Ammon's horn (tissue), 1 donor: ENCODE measurements at regions not wholly inside any gene's neighbourhood (a gene's known extent, or its start where the extent isn't known, plus 50 kb on each side); places are given as distances from the start of the nearest gene placed in this dataset.
"Not testable (repeated sequence)": the region's sequence is repeated elsewhere in the genome, so short reads cannot be mapped to it uniquely, and the experiment has no call there.

Source experiments
- DNase-seq: peaks from one replicate; pipeline ENCODE4 v3.0.0-alpha.2; 2016; ENCODE audit warnings: low spot score

DNA sequence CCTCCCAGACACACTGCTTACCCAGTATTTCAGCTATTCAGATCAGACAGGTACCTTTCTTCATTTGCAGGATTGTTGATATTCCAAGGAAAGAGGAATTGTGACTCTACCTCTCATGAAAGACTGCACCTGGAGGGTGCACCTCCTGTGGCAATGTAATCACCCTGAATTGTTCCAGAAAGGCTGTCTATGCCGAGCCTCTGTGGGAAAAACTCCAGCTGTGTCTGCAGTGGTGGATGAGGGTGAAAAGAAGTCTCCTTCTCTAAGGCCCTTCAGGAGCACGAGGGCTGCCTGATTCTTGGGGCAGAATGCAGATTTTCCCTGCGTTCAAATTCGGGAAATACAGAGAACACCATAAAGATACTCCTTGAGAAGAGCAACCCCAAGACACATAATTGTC is 108.2 kb upstream of the ADAMTS3 start:
- DNase-seq, result no peak

GRCh38 chr4:72671980-72672379 is 103.0 kb upstream of the ADAMTS3 start:
- DNase-seq, result no peak

GRCh38 chr4:72670521-72670920 is 101.5 kb upstream of the ADAMTS3 start:
- no peak for DNase-seq

DNA sequence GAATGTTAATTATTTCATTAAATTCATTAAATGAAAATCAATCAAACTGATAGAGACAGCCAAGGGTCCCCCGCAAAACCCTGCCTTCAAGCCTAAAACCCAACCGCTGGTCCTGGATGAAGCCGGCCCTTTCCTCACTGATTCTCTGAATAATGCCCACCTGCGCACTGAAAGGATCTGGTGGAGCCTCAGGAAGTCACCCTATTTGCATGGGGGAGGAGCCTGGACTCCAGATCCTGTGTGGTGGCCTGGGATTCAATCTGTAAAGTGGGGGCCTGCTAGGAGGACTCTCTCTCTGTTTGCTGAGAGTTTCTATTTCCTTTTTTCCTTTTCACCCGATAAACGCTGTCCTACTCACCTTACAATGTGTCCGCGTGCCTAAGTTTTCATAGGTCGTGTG is 97.9 kb upstream of the ADAMTS3 start:
- no peak for DNase-seq

DNA sequence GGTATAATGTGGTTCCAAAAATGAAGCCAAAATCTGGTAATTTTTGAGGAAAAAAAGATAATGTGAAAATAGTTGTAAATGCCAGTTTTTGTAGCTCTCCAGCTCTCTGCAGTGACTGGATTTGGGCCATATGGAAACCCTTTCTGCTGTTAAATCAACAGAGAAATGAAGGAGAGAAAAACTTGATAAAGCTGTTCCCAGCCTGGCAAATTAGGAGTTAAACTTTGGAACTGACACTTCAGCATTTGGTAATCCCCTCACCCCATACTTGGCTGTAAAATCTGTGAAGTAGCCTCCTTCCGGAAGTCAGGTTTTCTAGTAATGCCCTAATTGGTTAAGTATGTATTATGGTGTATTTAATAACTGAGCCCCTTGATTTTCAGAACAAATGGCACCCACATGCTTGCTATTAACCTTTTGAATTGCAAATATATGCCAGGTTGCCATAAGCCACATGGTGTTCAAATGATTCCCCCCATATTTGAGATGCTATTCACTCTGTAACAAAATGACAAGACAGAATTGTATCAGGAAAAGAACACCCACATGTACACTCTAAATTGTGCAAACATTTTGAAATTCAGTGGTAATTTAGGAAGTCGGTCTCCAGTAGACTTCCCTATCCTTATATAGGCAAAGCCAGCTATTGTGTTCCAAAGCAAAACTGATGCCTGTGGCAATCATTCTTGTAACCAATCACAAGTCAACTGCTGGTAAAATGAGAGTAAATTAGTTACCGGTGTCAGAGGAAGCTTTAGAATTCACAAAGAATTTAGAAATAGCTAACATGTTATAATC is 96.3 kb upstream of the ADAMTS3 start:
- no peak for DNase-seq

- no peak for DNase-seq
These were observed 94.8 kb upstream of the ADAMTS3 start for GRCh38 chr4:72663828-72664227.

DNA sequence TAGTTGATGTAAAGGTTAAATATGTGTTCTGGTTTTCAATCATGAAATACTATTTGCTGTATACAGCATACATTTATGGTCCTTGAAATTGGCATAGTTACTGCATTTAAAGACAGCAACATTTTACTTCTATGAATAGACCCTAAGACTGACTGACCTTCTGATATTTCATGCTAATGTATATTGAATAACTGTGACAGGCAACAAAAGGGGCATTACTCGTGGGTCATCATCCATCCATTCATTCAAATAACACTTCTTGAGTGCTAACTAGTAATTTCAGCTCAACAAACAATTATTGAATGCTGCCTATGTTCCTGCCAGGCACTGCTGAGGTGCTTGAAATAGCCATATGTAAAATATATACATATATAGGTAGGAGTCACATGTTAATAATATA is 92.8 kb upstream of the ADAMTS3 start:
- no peak for DNase-seq

DNA sequence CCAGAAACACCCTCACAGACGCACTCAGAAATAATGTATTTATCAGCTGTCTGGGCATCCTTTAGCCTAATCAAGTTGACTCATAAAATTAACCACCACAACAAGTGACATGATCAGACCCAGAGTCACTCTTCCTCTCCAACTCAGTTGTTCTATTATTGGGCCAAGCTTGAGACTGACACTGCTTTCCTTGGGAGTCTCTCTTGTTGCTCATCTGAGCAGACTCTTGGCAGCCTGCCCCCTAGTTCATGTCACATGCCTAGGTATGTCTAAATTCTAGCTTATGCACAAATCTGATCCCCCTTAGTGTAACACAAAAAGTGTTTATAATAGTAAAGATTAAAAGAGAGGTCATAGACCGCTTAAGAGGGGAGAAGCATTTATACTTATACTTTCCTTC is 72.6 kb upstream of the ADAMTS3 start:
- no peak for DNase-seq

DNA sequence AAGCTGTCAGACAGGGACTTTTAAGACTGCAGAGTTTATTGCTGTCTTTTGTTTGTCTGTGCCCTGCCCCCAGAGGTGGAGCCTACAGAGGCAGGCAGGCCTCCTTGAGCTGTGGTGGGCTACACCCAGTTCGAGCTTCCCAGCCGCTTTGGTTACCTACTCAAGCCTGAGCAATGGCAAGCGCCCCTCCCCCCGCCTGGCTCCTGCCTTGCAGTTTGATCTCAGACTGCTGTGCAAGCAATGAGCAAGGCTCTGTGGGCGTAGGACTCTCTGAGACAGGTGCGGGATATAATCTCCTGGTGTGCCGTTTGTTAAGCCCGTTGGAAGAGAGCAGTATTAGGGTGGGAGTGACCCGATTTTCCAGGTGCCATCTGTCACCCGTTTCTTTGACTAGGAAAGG is 67.8 kb upstream of the ADAMTS3 start:
- not testable (repeated sequence) for DNase-seq

GRCh38 chr4:72635931-72636330 is 66.9 kb upstream of the ADAMTS3 start:
- not testable (repeated sequence) for DNase-seq

DNA sequence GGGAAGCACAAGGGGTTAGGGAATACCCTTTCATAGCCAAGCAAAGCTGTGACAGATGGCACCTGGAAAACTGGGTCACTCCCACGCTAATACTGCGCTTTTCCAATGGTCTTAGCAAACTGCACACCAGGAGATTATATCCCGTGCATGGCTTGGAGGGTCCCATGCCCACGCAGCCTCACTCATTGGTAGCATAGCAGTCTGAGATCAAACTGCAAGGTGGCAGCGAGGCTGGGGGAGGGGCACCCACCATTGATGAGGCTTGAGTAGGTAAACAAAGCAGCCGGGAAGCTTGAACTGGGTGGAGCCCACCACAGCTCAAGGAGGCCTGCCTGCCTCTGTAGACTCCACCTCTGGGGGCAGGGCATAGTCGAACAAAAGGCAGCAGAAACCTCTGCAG is 63.2 kb upstream of the ADAMTS3 start:
- not testable (repeated sequence) for DNase-seq

- no peak for DNase-seq
These were observed 62.3 kb upstream of the ADAMTS3 start for GRCh38 chr4:72631296-72631695.

- DNase-seq, result no peak
These were observed 60.5 kb upstream of the ADAMTS3 start for GRCh38 chr4:72629540-72629939.

DNA sequence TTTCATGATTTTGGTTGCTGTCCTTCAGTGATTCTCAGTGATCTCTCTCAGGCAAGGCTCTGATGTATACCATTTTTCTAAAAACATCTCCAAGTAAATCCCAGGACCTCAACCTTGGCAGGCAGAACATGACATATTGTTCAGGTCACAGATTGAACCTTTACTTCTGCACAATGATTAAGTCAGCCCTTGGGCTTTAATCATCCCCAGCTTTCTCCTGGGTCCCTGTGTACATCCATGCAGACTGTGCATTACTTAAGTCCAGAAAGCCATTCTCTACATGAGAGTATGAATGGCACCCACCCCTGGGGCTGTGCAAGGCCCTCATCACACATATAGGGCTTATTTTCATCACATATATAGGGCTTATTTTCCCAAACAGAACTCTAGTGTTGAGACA is 58.7 kb upstream of the ADAMTS3 start:
- no peak for DNase-seq
